Bone marrow (tissue), 2 donors: ENCODE measurements at regions not wholly inside any gene's neighbourhood (a gene's known extent, or its start where the extent isn't known, plus 50 kb on each side); places are given as distances from the start of the nearest gene placed in this dataset.
A peak's percentile ranks its signal among the peaks of the same experiment; 100 is the strongest.

ENCODE experiments used
- DNase-seq, 2 donors: peaks; one replicate each; lab custom pipeline; 2025; lab: John Stamatoyannopoulos, UW

DNA sequence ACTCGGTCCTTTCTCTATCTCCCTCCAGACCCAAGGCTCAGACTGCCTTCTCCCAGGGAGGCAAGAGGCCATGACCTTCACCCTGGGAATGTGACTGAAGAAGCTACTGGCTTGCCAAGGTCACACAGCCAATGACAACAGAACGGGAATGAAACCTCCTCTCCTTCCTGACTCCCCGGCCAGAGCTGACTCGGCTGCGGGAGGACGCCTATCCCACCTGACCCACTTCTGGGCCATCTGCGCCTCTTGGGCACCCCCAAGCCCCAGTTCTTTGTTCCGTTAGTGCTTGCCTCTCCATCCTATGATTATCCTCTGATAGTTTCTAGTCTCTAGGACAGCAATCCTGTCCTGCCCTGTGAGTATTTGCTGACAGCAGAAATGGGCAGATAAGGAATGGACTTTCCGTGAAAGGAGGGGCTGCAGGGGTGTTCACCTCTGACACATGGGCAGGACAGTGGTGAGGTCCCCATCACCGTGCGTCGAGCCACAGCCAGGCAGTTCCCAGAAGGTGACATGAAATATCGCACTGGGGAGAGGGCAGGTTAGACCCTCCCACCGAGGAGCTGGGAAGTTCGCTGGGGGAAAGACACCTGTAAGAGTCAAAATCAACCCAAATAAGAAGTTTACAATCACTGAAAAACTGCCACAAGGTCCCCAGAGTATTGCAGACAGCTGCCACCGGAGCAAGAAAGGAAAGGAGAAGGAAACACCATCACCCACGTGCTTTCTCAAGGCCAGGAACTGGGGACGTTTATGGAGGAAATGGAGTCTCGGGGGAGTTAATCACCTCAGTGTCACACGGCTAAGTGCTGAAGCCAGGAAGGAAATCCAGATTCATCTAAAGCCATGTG, 63.0 kb downstream of the INSIG1 start:
- DNase-seq = peak in 1 of 2 donors; percentile 8

DNA sequence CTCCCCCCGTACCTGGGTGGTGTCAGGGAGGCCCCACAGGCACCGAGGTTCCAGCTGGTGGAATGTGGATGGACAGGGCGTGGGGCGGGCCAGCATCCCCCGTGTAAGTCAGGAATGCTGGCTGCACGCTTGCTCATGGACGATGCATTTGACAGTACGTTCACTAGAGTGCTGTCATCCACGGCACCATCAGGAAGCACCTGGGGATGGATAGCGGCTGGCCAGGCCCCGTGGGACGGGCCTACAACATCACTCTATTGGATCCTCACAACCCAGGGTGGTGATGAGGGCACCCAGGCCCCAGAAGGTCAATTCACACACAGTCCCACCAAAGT, 63.6 kb downstream of the INSIG1 start:
- no peak for DNase-seq

- DNase-seq = no peak
Measured at GRCh38 chr7:155361947-155362346, 64.3 kb downstream of the INSIG1 start.

- DNase-seq = no peak
Measured at GRCh38 chr7:155362380-155363145, 64.9 kb downstream of the INSIG1 start.

DNA sequence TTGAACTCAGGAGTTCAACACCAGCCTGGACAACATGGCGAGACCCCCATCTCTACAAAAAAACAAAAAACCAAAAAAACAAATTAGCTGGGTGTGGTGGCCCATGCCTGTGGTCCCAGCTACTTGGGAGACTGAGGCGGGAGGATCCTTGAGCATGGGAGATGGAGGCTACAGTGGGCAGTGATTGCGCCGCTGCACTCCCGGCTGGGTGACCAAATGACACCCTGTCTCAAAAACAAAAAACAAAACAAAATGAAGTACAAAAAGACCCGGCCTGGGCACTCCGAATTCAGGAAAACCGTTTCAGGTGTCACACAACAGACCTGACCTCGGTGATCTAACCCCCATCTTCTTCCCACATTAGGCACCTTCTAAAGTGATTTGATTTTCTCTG, 65.5 kb downstream of the INSIG1 start:
- no peak for DNase-seq

DNA sequence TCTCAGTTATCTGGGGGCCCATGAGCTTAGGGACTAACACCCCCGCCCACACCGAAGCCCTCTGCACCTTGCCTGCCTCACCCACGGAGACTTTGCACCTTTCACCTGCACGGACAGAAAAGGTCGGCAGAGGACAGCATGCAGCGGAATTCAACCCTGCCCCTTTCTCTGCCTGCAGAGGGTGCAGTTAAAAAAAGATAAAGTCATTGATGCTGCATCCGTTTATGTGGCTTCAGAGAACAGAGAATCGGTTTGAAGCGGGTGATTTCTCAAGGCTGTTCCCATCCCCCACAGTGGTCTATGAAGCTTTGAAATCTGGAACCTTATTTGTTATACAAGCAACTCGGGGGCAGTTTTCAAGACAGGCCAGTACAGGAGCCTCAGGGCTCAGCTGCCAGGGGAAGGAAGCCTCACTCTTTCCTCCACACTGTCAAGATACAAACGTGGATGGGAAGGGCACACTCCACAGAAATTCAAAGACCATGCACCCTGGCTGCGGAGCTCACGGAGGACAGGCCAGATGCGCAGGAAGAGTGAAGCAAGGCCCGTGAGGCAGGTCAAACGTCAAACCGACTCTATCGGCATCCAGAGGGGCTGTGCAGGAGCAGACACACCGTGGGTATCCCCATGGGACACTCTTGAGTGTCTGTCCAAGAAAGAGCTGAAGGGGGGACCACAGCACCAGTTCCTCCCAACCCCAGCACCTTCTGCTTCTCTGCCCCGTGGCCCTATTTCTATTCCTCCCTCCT, 66.3 kb downstream of the INSIG1 start:
- DNase-seq = no peak

GRCh38 chr7:155365146-155365874, 67.6 kb downstream of the INSIG1 start:
- DNase-seq = no peak

DNA sequence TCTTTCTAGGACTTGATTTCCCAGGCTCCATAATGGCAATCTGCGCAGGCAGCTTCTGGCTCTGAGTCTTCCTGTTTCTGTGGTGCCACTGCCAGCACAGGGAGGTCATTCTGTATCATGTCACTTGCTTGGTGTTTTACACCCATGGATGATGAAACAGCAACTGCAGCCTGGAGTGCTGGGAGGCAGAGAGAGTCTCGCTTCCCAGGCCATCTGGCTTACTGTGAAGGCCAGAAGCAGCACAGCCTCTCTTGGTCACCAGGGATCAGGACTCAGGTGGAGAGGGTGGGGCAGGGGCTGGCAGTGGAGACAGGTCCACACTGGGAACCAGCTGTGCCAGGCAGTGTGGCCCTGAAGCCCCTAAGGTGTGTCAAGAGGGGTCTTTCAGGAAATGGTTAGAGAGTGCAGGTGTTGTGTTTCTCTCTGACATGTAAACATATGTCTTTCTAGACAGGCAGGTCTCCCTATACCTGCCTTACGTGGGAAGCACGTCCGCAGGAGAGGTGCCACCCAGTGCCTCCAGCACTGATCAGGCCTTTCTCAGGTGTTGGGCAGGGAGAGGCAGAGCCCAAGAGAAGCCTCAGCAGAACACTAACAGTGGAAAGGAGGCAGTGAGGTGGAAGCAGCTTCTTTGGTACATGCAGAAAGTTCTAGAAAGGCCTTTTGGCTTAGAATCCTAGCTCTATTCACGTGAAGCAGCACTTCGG, 71.4 kb downstream of the INSIG1 start:
- DNase-seq = no peak

- DNase-seq = no peak
Measured at GRCh38 chr7:155369766-155370165, 72.1 kb downstream of the INSIG1 start.

DNA sequence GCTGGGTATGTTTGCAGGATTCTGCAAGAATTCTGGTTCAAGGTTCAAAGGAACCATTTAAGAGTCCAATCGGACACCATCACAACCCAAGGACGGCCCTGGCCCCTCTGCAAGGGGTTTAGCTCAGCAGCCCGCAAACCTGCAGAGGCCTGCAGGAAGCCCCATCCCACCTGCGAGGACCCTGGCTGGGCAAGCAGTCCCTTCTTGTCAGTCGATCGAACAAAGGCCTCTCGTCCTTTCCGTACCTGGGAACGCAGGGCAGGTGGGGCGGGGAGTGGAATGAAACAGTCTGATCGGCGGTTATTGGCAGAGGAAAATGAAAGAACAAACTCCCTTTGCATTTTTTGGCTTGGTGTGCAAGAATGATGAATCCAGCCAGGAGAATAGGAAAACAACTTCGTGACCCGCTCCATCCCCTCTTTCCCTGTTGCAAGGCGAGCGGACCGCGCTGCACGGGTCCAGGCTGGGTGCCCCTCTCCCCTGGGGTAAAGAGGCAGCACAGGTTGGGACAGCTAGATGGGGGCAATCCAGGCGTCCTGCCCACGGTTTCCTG, 73.7 kb downstream of the INSIG1 start:
- no peak for DNase-seq

DNA sequence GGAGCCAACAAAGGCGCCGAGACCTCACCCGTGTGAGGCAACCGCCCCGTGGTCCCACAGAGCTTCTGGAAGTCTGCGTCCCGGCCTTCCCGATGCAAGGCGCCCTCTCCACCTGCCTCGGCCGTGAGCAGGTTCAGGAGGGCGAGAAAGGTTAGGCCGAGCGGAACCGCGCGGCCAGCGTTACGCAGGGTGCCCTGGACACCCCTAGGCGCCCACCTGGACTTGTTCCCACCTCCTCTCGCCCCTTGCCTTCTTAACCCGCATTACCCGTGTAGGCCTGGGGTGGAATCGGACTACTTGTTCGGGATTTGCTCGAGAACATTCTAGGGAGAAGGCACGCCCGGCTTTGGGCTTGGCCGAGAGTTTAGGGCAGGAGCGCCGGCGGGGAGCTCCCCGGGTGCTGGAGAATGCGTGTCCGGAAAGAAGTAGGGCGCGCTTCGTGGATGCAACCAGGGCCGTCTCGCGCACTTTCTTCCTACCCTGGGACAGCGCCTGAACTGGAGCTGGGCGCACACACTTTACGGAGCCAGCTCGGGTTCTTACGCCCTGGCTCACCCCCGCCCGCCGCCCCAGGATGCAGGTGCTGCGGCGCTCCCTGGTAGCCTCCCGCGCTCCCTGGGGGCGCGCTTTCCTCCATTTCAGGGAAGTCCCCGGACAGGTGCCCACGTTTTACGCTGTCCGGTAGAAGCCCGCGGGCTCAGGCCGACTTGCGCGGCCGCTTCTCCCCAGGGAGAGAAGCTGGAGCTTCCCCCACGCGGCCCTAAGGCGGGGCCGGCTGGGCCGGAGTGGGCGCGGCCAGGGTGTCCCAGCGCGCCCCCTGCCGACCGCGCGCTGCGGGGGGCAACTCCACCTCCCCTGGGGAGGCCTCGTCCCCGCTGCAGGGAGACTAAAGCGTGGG, 74.5 kb downstream of the INSIG1 start:
- no peak for DNase-seq

GRCh38 chr7:155372782-155373358, 75.2 kb downstream of the INSIG1 start:
- no peak for DNase-seq

DNA sequence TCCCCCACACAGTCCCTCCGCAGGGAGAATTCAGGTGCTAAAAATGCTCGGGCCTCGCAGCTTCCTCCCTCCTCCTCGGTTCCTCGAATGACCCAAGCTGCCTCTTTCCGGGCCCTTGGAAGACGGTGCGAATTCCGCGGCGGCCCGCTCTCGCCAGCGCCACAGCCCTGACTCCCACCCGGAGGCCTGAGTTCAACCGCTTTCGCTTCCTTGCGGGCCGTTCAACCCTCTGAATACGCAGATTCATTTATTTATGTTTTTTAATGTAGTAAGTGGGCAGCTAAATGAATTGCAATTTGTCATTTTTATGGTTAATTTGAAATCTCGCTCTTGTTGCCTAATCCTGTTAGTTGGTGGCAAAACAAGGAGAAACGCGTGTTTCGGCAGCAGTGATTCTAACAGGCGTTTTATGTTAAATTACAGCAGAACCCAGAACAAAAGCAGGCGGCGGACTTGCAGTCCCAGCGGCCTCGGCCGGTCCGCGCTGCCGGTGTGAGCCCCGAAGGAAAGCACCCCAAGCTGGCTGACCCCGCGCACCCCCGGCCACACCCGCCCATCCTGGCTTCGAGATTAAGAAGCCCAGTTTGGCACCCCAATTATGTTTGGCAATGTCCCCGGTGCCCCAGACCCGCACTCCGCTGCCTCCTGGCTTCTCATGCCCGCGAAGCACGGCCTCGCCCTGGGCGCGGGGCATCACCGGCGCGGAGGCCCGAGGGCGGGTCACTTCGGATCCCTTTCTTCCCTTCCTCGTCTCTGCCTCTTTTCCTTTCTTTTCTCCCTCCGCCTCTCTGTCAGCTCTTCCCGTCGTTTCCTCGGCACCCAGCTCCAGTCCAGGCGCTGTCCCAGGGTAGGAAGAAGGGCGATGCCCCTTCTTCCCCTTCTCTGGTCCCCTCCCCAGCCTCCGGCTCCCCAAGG, 75.9 kb downstream of the INSIG1 start:
- no peak for DNase-seq

DNA sequence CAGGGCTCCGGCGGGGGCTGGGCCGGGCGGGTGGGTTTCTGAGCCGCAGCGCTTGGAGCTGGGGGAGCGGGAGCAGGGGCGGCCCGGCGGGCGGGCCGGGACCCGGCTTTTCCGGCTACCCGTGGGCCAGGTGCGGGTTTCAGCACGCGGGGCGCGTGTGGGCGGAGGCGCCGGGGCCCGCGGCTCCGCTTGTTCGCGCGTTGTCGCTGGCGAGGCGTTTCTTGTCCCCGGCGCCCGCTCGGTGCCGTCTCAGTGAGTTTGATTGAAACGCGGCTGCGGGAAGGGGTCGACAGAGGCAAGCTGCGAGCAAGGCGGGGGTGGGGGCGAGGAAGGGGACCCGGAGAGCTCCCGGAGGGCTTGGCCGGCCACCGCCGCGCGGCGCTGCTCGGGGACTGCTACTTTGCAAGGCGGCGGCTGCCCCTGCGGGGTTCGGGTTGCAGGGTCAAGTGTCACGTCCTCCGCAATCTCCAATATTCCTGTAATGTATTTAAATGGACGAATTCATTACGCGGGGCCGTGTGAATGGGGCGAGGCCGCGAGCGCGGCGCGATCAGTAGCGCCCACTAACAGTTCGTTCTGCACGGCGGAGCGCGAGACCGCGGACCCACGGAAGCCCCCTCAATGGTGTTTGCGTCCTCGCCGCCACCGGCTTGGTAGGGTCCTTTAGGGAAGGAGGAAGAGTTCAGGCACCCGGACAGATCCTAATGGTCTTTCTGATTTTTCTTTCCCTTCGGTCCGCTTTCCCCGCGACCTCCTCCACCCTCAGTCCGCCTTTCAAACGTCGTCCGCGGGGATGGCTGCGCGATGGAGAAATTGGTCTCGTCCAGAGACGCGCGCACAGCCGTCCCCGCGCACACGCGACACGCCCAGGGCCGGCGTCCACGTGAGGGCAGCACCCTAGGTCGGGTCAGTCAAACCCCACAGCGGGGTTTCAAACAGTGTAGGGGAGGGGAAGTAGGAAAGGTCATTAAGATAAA, 76.9 kb downstream of the INSIG1 start:
- DNase-seq = no peak

DNA sequence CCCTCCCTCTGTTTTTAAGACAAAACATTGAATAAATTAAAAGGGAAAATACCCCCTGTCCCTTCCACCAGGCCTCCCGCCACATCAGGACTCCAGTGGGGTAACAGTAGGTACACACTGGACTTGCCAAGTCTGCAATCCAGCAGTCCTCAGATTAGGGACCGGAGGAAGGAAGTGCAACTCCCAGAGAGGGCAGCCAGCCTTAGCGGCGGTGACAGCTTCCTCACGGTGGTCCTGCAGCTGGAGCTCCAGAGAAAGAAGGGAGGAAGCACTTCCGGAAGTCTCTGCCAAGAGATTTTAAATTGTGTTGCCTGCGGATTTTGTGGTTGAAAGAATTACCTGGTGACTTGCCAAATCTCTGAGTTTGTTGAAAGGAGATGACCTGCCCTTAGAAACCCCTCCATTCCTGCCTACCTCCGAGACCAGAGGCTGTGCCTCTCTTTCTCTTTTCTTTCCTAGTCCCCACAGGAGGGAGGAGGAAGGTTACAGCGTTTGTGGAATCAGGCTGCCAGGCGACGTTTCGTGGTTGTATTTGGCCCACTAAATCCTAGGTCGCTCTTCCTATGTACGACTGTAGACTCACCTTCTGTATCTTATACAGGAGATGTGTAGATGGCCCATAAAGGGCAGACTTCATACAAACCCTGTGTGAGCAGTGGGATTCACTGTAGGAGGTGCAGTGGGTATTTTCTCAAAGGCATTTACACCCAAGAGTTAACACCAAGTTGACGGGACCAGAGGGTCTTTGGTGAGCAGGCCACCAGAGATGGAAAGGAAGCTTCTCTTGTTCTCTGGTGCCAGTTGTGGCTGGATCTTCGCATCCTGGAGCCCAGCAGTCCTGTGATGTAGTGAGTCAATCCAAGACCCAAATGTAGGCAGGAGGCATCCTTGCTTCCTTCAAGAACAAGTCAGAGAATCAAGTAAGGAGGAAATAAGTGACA, 77.9 kb downstream of the INSIG1 start:
- DNase-seq = no peak
